GM12878 (cell line): ENCODE measurements at regions not wholly inside any gene's neighbourhood (a gene's known extent, or its start where the extent isn't known, plus 50 kb on each side); places are given as distances from the start of the nearest gene placed in this dataset.

Experiments
- ATAC-seq: fragments of 200-7000 bp; cut with Tn5 transposase; 3 replicates; pipeline ENCODE4 v1.9.1; 2020; ENCODE audit warnings: mild to moderate bottlenecking, moderate library complexity
- BruUV-seq: library from RNA; stranded (reverse); fragments of 400-500 nt; replicated peaks from 2 replicates; lab custom pipeline; 2021; lab: Mats Ljungman, UMichigan
- CTCF ChIA-PET: fragments of 300-600 bp; sonication (Branson Sonifier 250); formaldehyde crosslinking; extraction: SDS; loops from one replicate; lab custom pipeline; 2021; ENCODE audit warnings: inconsistent platforms; lab: Yijun Ruan, JAX
- POLR2A ChIA-PET: fragments of 350-600 bp; formaldehyde crosslinking; extraction: SDS; loops from one replicate; lab custom pipeline; 2021; ENCODE audit warnings: inconsistent platforms; lab: Charles Lee
- RAD21 ChIA-PET: fragments of 300-600 bp; sonication (Branson Sonifier 250); formaldehyde crosslinking; loops from one replicate; lab custom pipeline; 2023; ENCODE audit warnings: antibody characterized with exemption; ENCODE audit not compliant: unreplicated experiment; lab: Charles Lee
- SMC1A ChIA-PET: fragments of 300-600 bp; sonication (Branson Sonifier 250); formaldehyde crosslinking; loops from one replicate; lab custom pipeline; 2023; ENCODE audit not compliant: unreplicated experiment, uncharacterized antibody; lab: Charles Lee
- DNase-seq: peaks from one replicate; pipeline ENCODE4 v3.0.0-alpha.2; 2011; ENCODE audit warnings: low read depth, low spot score
- FAIRE-seq: peaks from 3 replicates; lab custom pipeline; 2011; peaks lifted over from hg19 to GRCh38; lab: Jason Lieb, UNC
- H2AFZ ChIP-seq: 2 replicates; pipeline ENCODE4 v1.6.0; 2011; ENCODE audit warnings: low read depth, low read length, control low read depth; ENCODE audit not compliant: control insufficient read depth
- H3K27ac ChIP-seq: 2 replicates; pipeline ENCODE4 v1.5.1; 2011; ENCODE audit warnings: control low read depth; ENCODE audit not compliant: control insufficient read depth, insufficient read depth
- H3K27me3 ChIP-seq, 2 experiments: replicated peaks in 1 of 2; 2 replicates each; pipeline versions ENCODE4 v1.6.0 to v1.6.1; 2011; ENCODE audit warnings: low read length in 1 of 2; ENCODE audit not compliant: control insufficient read depth in 2 of 2, insufficient read depth in 2 of 2
- H3K36me3 ChIP-seq, 2 experiments: 2 replicates each; pipeline ENCODE4 v1.5.1; 2011; ENCODE audit warnings: low read length in 1 of 2; ENCODE audit not compliant: control insufficient read depth in 2 of 2, insufficient read depth in 2 of 2
- H3K4me1 ChIP-seq: 2 replicates; pipeline ENCODE4 v1.6.1; 2011; ENCODE audit warnings: mild to moderate bottlenecking, low read length, moderate library complexity, mixed read lengths; ENCODE audit not compliant: control insufficient read depth, insufficient read depth
- H3K4me2 ChIP-seq: 2 replicates; pipeline ENCODE4 v1.6.0; 2011; ENCODE audit warnings: control low read depth; ENCODE audit not compliant: control insufficient read depth, insufficient read depth
- H3K4me3 ChIP-seq: fragments of 200-600 bp; sonication (generic); 2 replicates; pipeline ENCODE4 v1.5.1; 2016
- H3K79me2 ChIP-seq: 2 replicates; pipeline ENCODE4 v1.6.0; 2011; ENCODE audit warnings: low read length; ENCODE audit not compliant: control insufficient read depth, insufficient read depth
- H3K9ac ChIP-seq: 2 replicates; pipeline ENCODE4 v1.8.0; 2011; ENCODE audit warnings: low read length, control low read depth, mixed read lengths; ENCODE audit not compliant: control insufficient read depth, insufficient read depth
- H3K9me3 ChIP-seq: replicated peaks from 3 replicates; pipeline ENCODE4 v1.5.1; 2011; ENCODE audit warnings: mild to moderate bottlenecking, low read length; ENCODE audit not compliant: control insufficient read depth, insufficient read depth
- H4K20me1 ChIP-seq: 2 replicates; pipeline ENCODE4 v1.6.0; 2011; ENCODE audit not compliant: control insufficient read depth, insufficient read depth
- ATF7 ChIP-seq: fragments of 450-650 bp; IDR thresholded peaks from 2 replicates; pipeline ENCODE4 v1.6.1; 2016; ENCODE audit warnings: low read depth, mild to moderate bottlenecking
- BMI1 ChIP-seq: fragments of 450-650 bp; IDR thresholded peaks from 2 replicates; pipeline ENCODE4 v1.6.1; 2016; ENCODE audit warnings: mild to moderate bottlenecking, moderate library complexity, borderline replicate concordance
- CREM ChIP-seq: IDR thresholded peaks from 2 replicates; pipeline ENCODE4 v1.6.1; 2014; ENCODE audit warnings: antibody characterized with exemption, low read depth
- HCFC1 ChIP-seq: fragments of 150-350 bp; IDR thresholded peaks from 2 replicates; pipeline ENCODE4 v1.6.1; 2014; ENCODE audit warnings: low read length
- PKNOX1 ChIP-seq: fragments of 450-650 bp; IDR thresholded peaks from 2 replicates; pipeline ENCODE4 v1.6.1; 2016; ENCODE audit warnings: mild to moderate bottlenecking
- SMAD1 ChIP-seq: fragments of 450-650 bp; IDR thresholded peaks from 2 replicates; pipeline ENCODE4 v1.6.1; 2018; ENCODE audit warnings: mild to moderate bottlenecking, low read depth; ENCODE audit not compliant: partially characterized antibody
- SMAD5 ChIP-seq: IDR thresholded peaks from 2 replicates; pipeline ENCODE4 v1.6.1; 2016; ENCODE audit warnings: antibody characterized with exemption, low read depth
- SPI1 ChIP-seq: IDR thresholded peaks from 2 replicates; pipeline ENCODE4 v1.6.1; 2011; ENCODE audit warnings: low read depth, mild to moderate bottlenecking, low read length, moderate library complexity, borderline replicate concordance; ENCODE audit not compliant: insufficient read depth
- SREBF2 ChIP-seq: IDR thresholded peaks from 2 replicates; pipeline ENCODE4 v1.6.1; 2012; ENCODE audit warnings: mild to moderate bottlenecking, low read length
- in situ Hi-C: fragments of 300-500 bp; cut with MboI; formaldehyde crosslinking; loops from 9 replicates; pipeline ENCODE4 v1.14.3; 2018; ENCODE audit warnings: mixed read lengths
- intact Hi-C: fragments of 100-400 bp; cut with micrococcal nuclease; formaldehyde crosslinking; loops from one replicate; pipeline ENCODE4 v1.14.2; 2022; ENCODE audit not compliant: unreplicated experiment
- TF ChIP-seq, protein P1 (sequence below): fragments of 450-650 bp; IDR thresholded peaks from 2 replicates; pipeline ENCODE4 v1.6.1; 2014; ENCODE audit warnings: mild to moderate bottlenecking
- TF ChIP-seq, protein P2 (sequence below): fragments of 150-350 bp; IDR thresholded peaks from 2 replicates; pipeline ENCODE4 v1.6.1; 2016; ENCODE audit warnings: low read depth, low read length

DNA sequence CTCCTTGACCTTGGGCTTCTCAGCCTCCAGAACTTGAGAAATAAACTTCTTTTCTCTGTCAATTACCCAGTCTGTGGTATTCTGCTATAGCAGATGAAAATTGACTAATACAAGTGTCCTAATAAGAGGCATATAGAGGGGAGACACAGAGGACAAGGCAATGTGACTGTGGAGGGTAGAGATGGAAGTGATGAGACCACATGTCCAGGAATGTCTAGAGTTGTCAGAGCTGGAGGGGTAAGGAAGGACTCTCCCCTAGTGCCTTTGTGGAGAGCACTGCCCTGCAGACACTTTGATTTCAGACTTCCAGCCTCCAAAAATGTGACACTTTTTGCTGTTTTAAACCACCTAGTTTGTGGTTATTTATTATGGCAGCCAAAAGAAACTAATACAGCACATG is 74.4 kb downstream of the ACKR3 start:
- H3K4me1 ChIP-seq, result no peaks in the 10 kb centered on the region
- ATAC-seq, result no peak
- no peak overlapping the region for H2AFZ ChIP-seq
- H3K27ac ChIP-seq, result no peak overlapping the region
- in situ Hi-C loops (no loop called here), intact Hi-C loops (no loop called here)
- no peak overlapping the region for H3K4me2 ChIP-seq
- no peaks in the 10 kb centered on the region for H4K20me1 ChIP-seq
- ChIA-PET SMC1A (no interaction called here), RAD21 (no interaction called here), POLR2A (no interaction called here), CTCF (no interaction called here)
- TF ChIP-seq, protein P1, sequence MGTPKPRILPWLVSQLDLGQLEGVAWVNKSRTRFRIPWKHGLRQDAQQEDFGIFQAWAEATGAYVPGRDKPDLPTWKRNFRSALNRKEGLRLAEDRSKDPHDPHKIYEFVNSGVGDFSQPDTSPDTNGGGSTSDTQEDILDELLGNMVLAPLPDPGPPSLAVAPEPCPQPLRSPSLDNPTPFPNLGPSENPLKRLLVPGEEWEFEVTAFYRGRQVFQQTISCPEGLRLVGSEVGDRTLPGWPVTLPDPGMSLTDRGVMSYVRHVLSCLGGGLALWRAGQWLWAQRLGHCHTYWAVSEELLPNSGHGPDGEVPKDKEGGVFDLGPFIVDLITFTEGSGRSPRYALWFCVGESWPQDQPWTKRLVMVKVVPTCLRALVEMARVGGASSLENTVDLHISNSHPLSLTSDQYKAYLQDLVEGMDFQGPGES, result no peak
- TF ChIP-seq PKNOX1 (no peak), BMI1 (no peak), SMAD1 (no peak), SMAD5 (no peak), CREM (no peak), SREBF2 (no peak), HCFC1 (no peak), ATF7 (no peak), SPI1 (no peak)
- TF ChIP-seq, protein P2, sequence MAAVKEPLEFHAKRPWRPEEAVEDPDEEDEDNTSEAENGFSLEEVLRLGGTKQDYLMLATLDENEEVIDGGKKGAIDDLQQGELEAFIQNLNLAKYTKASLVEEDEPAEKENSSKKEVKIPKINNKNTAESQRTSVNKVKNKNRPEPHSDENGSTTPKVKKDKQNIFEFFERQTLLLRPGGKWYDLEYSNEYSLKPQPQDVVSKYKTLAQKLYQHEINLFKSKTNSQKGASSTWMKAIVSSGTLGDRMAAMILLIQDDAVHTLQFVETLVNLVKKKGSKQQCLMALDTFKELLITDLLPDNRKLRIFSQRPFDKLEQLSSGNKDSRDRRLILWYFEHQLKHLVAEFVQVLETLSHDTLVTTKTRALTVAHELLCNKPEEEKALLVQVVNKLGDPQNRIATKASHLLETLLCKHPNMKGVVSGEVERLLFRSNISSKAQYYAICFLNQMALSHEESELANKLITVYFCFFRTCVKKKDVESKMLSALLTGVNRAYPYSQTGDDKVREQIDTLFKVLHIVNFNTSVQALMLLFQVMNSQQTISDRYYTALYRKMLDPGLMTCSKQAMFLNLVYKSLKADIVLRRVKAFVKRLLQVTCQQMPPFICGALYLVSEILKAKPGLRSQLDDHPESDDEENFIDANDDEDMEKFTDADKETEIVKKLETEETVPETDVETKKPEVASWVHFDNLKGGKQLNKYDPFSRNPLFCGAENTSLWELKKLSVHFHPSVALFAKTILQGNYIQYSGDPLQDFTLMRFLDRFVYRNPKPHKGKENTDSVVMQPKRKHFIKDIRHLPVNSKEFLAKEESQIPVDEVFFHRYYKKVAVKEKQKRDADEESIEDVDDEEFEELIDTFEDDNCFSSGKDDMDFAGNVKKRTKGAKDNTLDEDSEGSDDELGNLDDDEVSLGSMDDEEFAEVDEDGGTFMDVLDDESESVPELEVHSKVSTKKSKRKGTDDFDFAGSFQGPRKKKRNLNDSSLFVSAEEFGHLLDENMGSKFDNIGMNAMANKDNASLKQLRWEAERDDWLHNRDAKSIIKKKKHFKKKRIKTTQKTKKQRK, result no peak
- H3K27me3 ChIP-seq, result 0 out of 4 replicates have a peak, but pooled peaks cover 0 to 1% of the 10 kb centered on the region in 2 experiments
- no peak for FAIRE-seq
- H3K36me3 ChIP-seq, result no peaks in the 10 kb centered on the region
- BruUV-seq, result no TSS peak
- DNase-seq, result no peak
- H3K9me3 ChIP-seq, result no peaks in the 10 kb centered on the region; the same call in 1 of the 3 replicates
- no peak overlapping the region for H3K9ac ChIP-seq
- H3K4me3 ChIP-seq, result no peak overlapping the region
- H3K79me2 ChIP-seq, result no peaks in the 10 kb centered on the region
